ENCODE measurements at regions not wholly inside any gene's neighbourhood (a gene's known extent, or its start where the extent isn't known, plus 50 kb on each side); places are given as distances from the start of the nearest gene placed in this dataset.

- TF ChIP-seq CTCF (conservative IDR thresholded peaks at IDR 0.05) = no peak
- TF ChIP-seq EZH2 (IDR thresholded peaks at IDR 0.05; ENCODE audit: low read depth) = no peak
Observed at GRCh38 chr1:58353168-58353567, 193.4 kb downstream of the OMA1 start.

All from PC-9 (cell line).